Activated CD4-positive, CD25-positive, alpha-beta regulatory T cell treated with anti-CD3 and anti-CD28 coated beads, Interleukin-2, amount 50 U/mL, for 16 hours (primary cell): ENCODE measurements at regions not wholly inside any gene's neighbourhood (a gene's known extent, or its start where the extent isn't known, plus 50 kb on each side); places are given as distances from the start of the nearest gene placed in this dataset.

Source experiments
- DNase-seq: peaks from one replicate; pipeline ENCODE4 v3.0.0-alpha.2; 2020; ENCODE audit warnings: low read depth, low spot score

DNA sequence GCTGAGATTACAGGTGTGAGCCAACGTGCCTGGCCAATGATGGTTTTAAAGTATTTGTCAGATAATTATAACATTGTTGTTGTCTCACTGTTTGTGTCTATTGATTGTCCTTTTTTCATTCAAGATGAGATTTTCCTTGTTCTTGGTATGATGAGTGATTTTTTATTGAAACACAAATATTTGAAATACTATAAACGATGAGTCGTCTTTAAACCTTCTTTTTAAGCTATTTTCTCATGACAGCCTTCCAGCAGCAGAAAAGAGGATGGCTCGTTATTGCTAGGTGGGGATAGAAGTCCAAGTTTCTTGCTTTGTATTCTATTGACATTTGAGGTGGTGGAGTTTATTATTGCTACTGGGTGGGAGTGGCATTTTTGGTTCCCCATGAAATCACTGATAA is 61.7 kb upstream of the MDFIC2 start:
- no peak for DNase-seq
